ENCODE measurements at regions not wholly inside any gene's neighbourhood (a gene's known extent, or its start where the extent isn't known, plus 50 kb on each side); places are given as distances from the start of the nearest gene placed in this dataset.

DNA sequence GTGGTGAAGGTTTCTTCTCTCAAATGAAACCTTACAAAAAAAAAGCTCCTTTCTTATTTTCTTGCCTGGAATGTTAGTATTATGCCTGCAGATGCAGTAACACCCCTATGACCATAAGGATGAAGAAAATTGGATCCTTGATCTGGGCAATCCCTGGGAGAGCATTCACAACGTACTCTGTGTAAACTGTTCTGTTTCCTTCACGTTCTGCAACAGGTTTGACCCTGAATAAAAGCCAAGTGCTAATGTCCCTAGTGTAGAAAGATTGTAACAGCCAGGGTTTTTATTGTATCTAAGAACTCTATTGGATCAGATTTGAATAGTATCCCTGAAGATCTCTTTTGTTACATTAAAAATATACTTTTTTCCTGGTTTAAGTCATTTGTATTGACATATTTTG lies 1639.6 kb upstream of the ACO1 start:
- POLR2A ChIA-PET = no interaction called here
- no peak for DNase-seq (ENCODE audit: extremely low spot score)
- TF ChIP-seq, protein P1, sequence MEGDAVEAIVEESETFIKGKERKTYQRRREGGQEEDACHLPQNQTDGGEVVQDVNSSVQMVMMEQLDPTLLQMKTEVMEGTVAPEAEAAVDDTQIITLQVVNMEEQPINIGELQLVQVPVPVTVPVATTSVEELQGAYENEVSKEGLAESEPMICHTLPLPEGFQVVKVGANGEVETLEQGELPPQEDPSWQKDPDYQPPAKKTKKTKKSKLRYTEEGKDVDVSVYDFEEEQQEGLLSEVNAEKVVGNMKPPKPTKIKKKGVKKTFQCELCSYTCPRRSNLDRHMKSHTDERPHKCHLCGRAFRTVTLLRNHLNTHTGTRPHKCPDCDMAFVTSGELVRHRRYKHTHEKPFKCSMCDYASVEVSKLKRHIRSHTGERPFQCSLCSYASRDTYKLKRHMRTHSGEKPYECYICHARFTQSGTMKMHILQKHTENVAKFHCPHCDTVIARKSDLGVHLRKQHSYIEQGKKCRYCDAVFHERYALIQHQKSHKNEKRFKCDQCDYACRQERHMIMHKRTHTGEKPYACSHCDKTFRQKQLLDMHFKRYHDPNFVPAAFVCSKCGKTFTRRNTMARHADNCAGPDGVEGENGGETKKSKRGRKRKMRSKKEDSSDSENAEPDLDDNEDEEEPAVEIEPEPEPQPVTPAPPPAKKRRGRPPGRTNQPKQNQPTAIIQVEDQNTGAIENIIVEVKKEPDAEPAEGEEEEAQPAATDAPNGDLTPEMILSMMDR (IDR thresholded peaks at IDR 0.05; ENCODE audit: control extremely low read depth, extremely low read depth, low read depth, missing control alignments) = no peak
- CTCF ChIA-PET = interaction anchor here (1.1 kb wide), 1 partner anchor 9 kb away, joined by 3 read pairs; no protein-coding TSS in a partner anchor

GRCh38 chr9:30746589-30746988 lies 1637.9 kb upstream of the ACO1 start:
- DNase-seq (ENCODE audit: extremely low spot score) = no peak
- TF ChIP-seq, protein P1 (IDR thresholded peaks at IDR 0.05; ENCODE audit: control extremely low read depth, extremely low read depth, low read depth, missing control alignments) = no peak
- POLR2A ChIA-PET = no interaction called here
- CTCF ChIA-PET = interaction anchor here (1.7 kb wide), 1 partner anchor 14 kb away, joined by 4 read pairs; no protein-coding TSS in a partner anchor

GRCh38 chr9:30757723-30758122 lies 1626.7 kb upstream of the ACO1 start:
- ChIA-PET POLR2A (no interaction called here), CTCF (interaction anchor here (0.7 kb wide), 1 partner anchor 14 kb away, joined by 3 read pairs; no protein-coding TSS in a partner anchor)
- DNase-seq (ENCODE audit: extremely low spot score) = no peak
- TF ChIP-seq, protein P1 (IDR thresholded peaks at IDR 0.05; ENCODE audit: control extremely low read depth, extremely low read depth, low read depth, missing control alignments) = no peak

GRCh38 chr9:30758726-30759446 lies 1625.6 kb upstream of the ACO1 start:
- CTCF ChIA-PET = no interaction called here
- DNase-seq (ENCODE audit: extremely low spot score) = no peak
- POLR2A ChIA-PET = no interaction called here
- TF ChIP-seq, protein P1 (IDR thresholded peaks at IDR 0.05; ENCODE audit: control extremely low read depth, extremely low read depth, low read depth, missing control alignments) = no peak

GRCh38 chr9:30765318-30765717 lies 1619.1 kb upstream of the ACO1 start:
- ChIA-PET POLR2A (no interaction called here), CTCF (no interaction called here)
- DNase-seq (ENCODE audit: extremely low spot score) = no peak
- TF ChIP-seq, protein P1 (IDR thresholded peaks at IDR 0.05; ENCODE audit: control extremely low read depth, extremely low read depth, low read depth, missing control alignments) = no peak

GRCh38 chr9:30771163-30771708 lies 1613.2 kb upstream of the ACO1 start:
- no peak for DNase-seq (ENCODE audit: extremely low spot score)
- CTCF ChIA-PET = interaction anchor here (0.7 to 1.6 kb wide), 2 partner anchors 10 to 17 kb away, joined by 3 to 5 read pairs; no protein-coding TSS in a partner anchor
- POLR2A ChIA-PET = no interaction called here
- TF ChIP-seq, protein P1 (IDR thresholded peaks at IDR 0.05; ENCODE audit: control extremely low read depth, extremely low read depth, low read depth, missing control alignments) = no peak

All from GM10248 (cell line).